HEK293T (cell line): ENCODE measurements at regions not wholly inside any gene's neighbourhood (a gene's known extent, or its start where the extent isn't known, plus 50 kb on each side); places are given as distances from the start of the nearest gene placed in this dataset.
"Not testable (repeated sequence)": the region's sequence is repeated elsewhere in the genome, so short reads cannot be mapped to it uniquely, and the experiment has no call there.

ENCODE experiments used
- CTCF ChIA-PET: fragments of 350-600 bp; formaldehyde crosslinking; extraction: SDS; loops from one replicate; lab custom pipeline; 2021; ENCODE audit warnings: antibody characterized with exemption, inconsistent platforms; lab: Yijun Ruan, JAX
- POLR2A ChIA-PET: fragments of 350-600 bp; formaldehyde crosslinking; extraction: SDS; loops from one replicate; lab custom pipeline; 2020; ENCODE audit warnings: antibody characterized with exemption, inconsistent platforms; lab: Yijun Ruan, JAX
- DNase-seq: peaks from one replicate; pipeline ENCODE4 v3.0.0; 2012; ENCODE audit warnings: mixed read lengths; ENCODE audit errors: extremely low spot score
- ARNT ChIP-seq: fragments of 450-650 bp; IDR thresholded peaks from 2 replicates; pipeline ENCODE4 v1.6.1; 2017; ENCODE audit warnings: mild to moderate bottlenecking
- BHLHE40 ChIP-seq: fragments of 450-650 bp; IDR thresholded peaks from 2 replicates; pipeline ENCODE4 v1.6.1; 2016; ENCODE audit warnings: mild to moderate bottlenecking, moderate library complexity, borderline replicate concordance
- CTBP1 ChIP-seq: fragments of 450-650 bp; IDR thresholded peaks from 2 replicates; pipeline ENCODE4 v1.6.1; 2016; ENCODE audit warnings: borderline replicate concordance
- ELF4 ChIP-seq: fragments of 450-650 bp; IDR thresholded peaks from 2 replicates; pipeline ENCODE4 v1.6.1; 2017; ENCODE audit warnings: antibody characterized with exemption
- FOXA1 ChIP-seq: fragments of 450-650 bp; IDR thresholded peaks from 2 replicates; pipeline ENCODE4 v1.6.1; 2016; ENCODE audit warnings: mild to moderate bottlenecking
- FOXK2 ChIP-seq: fragments of 450-650 bp; IDR thresholded peaks from 2 replicates; pipeline ENCODE4 v1.6.1; 2016; ENCODE audit warnings: mild to moderate bottlenecking
- FOXM1 ChIP-seq: fragments of 450-650 bp; IDR thresholded peaks from 2 replicates; pipeline ENCODE4 v1.6.1; 2017; ENCODE audit warnings: mild to moderate bottlenecking, borderline replicate concordance
- HDGF ChIP-seq: fragments of 450-650 bp; IDR thresholded peaks from 2 replicates; pipeline ENCODE4 v1.6.1; 2017; ENCODE audit warnings: antibody characterized with exemption, borderline replicate concordance
- L3MBTL2 ChIP-seq: fragments of 450-650 bp; conservative IDR thresholded peaks from 2 replicates; pipeline ENCODE4 v1.6.1; 2016; ENCODE audit warnings: mild to moderate bottlenecking
- LEF1 ChIP-seq: fragments of 450-650 bp; IDR thresholded peaks from 2 replicates; pipeline ENCODE4 v1.6.1; 2017; ENCODE audit warnings: mild to moderate bottlenecking, borderline replicate concordance
- NFRKB ChIP-seq: fragments of 450-650 bp; IDR thresholded peaks from 2 replicates; pipeline ENCODE4 v1.6.1; 2016; ENCODE audit warnings: mild to moderate bottlenecking, moderate library complexity
- PKNOX1 ChIP-seq: fragments of 450-650 bp; IDR thresholded peaks from 2 replicates; pipeline ENCODE4 v1.6.1; 2016
- SP1 ChIP-seq: fragments of 450-650 bp; IDR thresholded peaks from 2 replicates; pipeline ENCODE4 v1.6.1; 2017
- SUZ12 ChIP-seq: fragments of 450-650 bp; IDR thresholded peaks from 2 replicates; pipeline ENCODE4 v1.6.1; 2016; ENCODE audit warnings: mild to moderate bottlenecking
- TARDBP ChIP-seq: fragments of 450-650 bp; IDR thresholded peaks from 2 replicates; pipeline ENCODE4 v1.6.1; 2016
- ZNF384 ChIP-seq: fragments of 450-650 bp; IDR thresholded peaks from 2 replicates; pipeline ENCODE4 v1.6.1; 2016

- POLR2A ChIA-PET = no interaction called here
- CTCF ChIA-PET = no interaction called here
- no peak for DNase-seq
- no peak for TF ChIP-seq PKNOX1
- TF ChIP-seq ZNF384 = no peak
- TF ChIP-seq NFRKB = no peak
- TF ChIP-seq FOXA1 = no peak
- no peak for TF ChIP-seq L3MBTL2
- TF ChIP-seq LEF1 = no peak
- no peak for TF ChIP-seq ELF4
- TF ChIP-seq BHLHE40 = no peak
- TF ChIP-seq HDGF = no peak
- no peak for TF ChIP-seq CTBP1
- no peak for TF ChIP-seq ARNT
- TF ChIP-seq TARDBP = no peak
- no peak for TF ChIP-seq FOXM1
- no peak for TF ChIP-seq FOXK2
- TF ChIP-seq SUZ12 = no peak
- TF ChIP-seq SP1 = no peak
These were observed 173.1 kb downstream of the VSIG4 start for GRCh38 chrX:65866773-65867172.

GRCh38 chrX:65866146-65866545 lies 173.7 kb downstream of the VSIG4 start:
- CTCF ChIA-PET = no interaction called here
- no peak for DNase-seq
- TF ChIP-seq ARNT (no peak), SUZ12 (no peak), FOXA1 (no peak), ZNF384 (no peak), CTBP1 (no peak), PKNOX1 (no peak), TARDBP (no peak), SP1 (no peak), NFRKB (no peak), FOXM1 (no peak), HDGF (no peak), LEF1 (no peak), ELF4 (no peak), FOXK2 (no peak), L3MBTL2 (no peak), BHLHE40 (no peak)
- POLR2A ChIA-PET = no interaction called here

- no peak for TF ChIP-seq LEF1
- no peak for TF ChIP-seq ZNF384
- no peak for TF ChIP-seq FOXK2
- TF ChIP-seq PKNOX1 = no peak
- no peak for TF ChIP-seq FOXA1
- no peak for TF ChIP-seq SP1
- no peak for TF ChIP-seq NFRKB
- TF ChIP-seq TARDBP = no peak
- no peak for TF ChIP-seq L3MBTL2
- no peak for TF ChIP-seq CTBP1
- TF ChIP-seq SUZ12 = no peak
- TF ChIP-seq ARNT = no peak
These were observed 177.2 kb downstream of the VSIG4 start for GRCh38 chrX:65862638-65863037.

GRCh38 chrX:65859299-65859698 lies 180.6 kb downstream of the VSIG4 start:
- ChIA-PET CTCF (no interaction called here), POLR2A (no interaction called here)

More at GRCh38 chrX:65862638-65863037, 177.2 kb downstream of the VSIG4 start:
- no peak for DNase-seq
- ChIA-PET CTCF (no interaction called here), POLR2A (no interaction called here)

GRCh38 chrX:65854437-65854836 lies 185.4 kb downstream of the VSIG4 start:
- DNase-seq, CTCF ChIA-PET, POLR2A ChIA-PET: not testable (repeated sequence)

More at GRCh38 chrX:65859299-65859698, 180.6 kb downstream of the VSIG4 start:
- no peak for TF ChIP-seq TARDBP
- no peak for TF ChIP-seq HDGF
- no peak for TF ChIP-seq ARNT
- no peak for TF ChIP-seq LEF1
- no peak for TF ChIP-seq PKNOX1
- TF ChIP-seq FOXK2 = no peak
- TF ChIP-seq BHLHE40 = no peak
- no peak for TF ChIP-seq SP1
- TF ChIP-seq CTBP1 = no peak
- DNase-seq = no peak

GRCh38 chrX:65851306-65851705 lies 183.9 kb downstream of the MSN start:
- CTCF ChIA-PET, POLR2A ChIA-PET, DNase-seq: not testable (repeated sequence)

GRCh38 chrX:65850821-65851220 lies 183.4 kb downstream of the MSN start:
- CTCF ChIA-PET, POLR2A ChIA-PET, DNase-seq: not testable (repeated sequence)
